ENCODE measurements at regions not wholly inside any gene's neighbourhood (a gene's known extent, or its start where the extent isn't known, plus 50 kb on each side); places are given as distances from the start of the nearest gene placed in this dataset.

DNA sequence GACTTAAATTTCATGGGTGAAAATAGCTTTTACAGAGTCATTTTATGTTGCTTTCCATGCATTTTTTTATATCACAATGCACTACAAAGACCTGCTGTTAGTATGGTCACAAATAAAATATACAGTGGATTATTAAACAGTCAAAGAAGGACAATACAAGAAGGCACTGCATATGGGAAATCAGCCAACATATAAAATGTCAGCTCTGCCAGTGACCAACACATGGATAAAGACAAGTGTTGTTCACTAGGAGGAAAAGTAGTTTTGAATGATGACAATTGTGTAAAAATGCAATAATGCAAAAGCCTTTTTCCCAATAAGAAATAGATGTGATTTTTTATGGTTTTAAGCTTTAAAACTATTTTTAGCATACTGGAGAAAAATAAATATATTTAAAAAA lies 425.3 kb upstream of the CBLB start:
- H3K4me3 ChIP-seq, result no peak overlapping the region
- DNase-seq (ENCODE audit: low spot score in 2 of 2), result no peak
- peaks cover 0 to 4% (median 0%) of the 10 kb centered on the region in 4 donors for H3K4me1 ChIP-seq
- no peak overlapping the region for H3K27ac ChIP-seq
- no peaks in the 10 kb centered on the region for H3K27me3 ChIP-seq
- H3K9me3 ChIP-seq, result no peaks in the 10 kb centered on the region
- H3K36me3 ChIP-seq, result no peaks in the 10 kb centered on the region
- TF ChIP-seq EP300 (IDR thresholded peaks at IDR 0.05), result no peak
- TF ChIP-seq POLR2A (IDR thresholded peaks at IDR 0.05), result no peak
- TF ChIP-seq, protein P1, sequence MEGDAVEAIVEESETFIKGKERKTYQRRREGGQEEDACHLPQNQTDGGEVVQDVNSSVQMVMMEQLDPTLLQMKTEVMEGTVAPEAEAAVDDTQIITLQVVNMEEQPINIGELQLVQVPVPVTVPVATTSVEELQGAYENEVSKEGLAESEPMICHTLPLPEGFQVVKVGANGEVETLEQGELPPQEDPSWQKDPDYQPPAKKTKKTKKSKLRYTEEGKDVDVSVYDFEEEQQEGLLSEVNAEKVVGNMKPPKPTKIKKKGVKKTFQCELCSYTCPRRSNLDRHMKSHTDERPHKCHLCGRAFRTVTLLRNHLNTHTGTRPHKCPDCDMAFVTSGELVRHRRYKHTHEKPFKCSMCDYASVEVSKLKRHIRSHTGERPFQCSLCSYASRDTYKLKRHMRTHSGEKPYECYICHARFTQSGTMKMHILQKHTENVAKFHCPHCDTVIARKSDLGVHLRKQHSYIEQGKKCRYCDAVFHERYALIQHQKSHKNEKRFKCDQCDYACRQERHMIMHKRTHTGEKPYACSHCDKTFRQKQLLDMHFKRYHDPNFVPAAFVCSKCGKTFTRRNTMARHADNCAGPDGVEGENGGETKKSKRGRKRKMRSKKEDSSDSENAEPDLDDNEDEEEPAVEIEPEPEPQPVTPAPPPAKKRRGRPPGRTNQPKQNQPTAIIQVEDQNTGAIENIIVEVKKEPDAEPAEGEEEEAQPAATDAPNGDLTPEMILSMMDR (IDR thresholded peaks at IDR 0.05), result no peak

- H3K4me1 ChIP-seq, result peaks cover 0 to 9% (median 0%) of the 10 kb centered on the region in 4 donors
- no peaks in the 10 kb centered on the region for H3K9me3 ChIP-seq
- TF ChIP-seq, protein P1 (IDR thresholded peaks at IDR 0.05), result no peak
- TF ChIP-seq EP300 (IDR thresholded peaks at IDR 0.05), result no peak
- no peak for TF ChIP-seq POLR2A (IDR thresholded peaks at IDR 0.05)
- H3K27ac ChIP-seq, result no peak overlapping the region
- H3K4me3 ChIP-seq, result no peak overlapping the region
- no peaks in the 10 kb centered on the region for H3K27me3 ChIP-seq
- no peak for DNase-seq (ENCODE audit: low spot score in 2 of 2)
- WGBS, 2 donors, result 95 to 96% methylated on average over 5 of the region's 5 CpGs
- no peaks in the 10 kb centered on the region for H3K36me3 ChIP-seq
Observed at GRCh38 chr3:106296062-106296461, 427.2 kb upstream of the CBLB start.

GRCh38 chr3:106299300-106300098 lies 430.7 kb upstream of the CBLB start:
- no peak for DNase-seq (ENCODE audit: low spot score in 2 of 2)
- no peak overlapping the region for H3K27ac ChIP-seq
- 58 to 62% methylated on average over 2 of the region's 2 CpGs for WGBS, 2 donors
- no peaks in the 10 kb centered on the region for H3K9me3 ChIP-seq
- TF ChIP-seq EP300 (IDR thresholded peaks at IDR 0.05) (no peak), POLR2A (IDR thresholded peaks at IDR 0.05) (no peak)
- TF ChIP-seq, protein P1 (IDR thresholded peaks at IDR 0.05), result no peak
- H3K4me1 ChIP-seq, result peaks cover 0 to 7% (median 0%) of the 10 kb centered on the region in 4 donors
- H3K4me3 ChIP-seq, result no peak overlapping the region
- no peaks in the 10 kb centered on the region for H3K36me3 ChIP-seq
- H3K27me3 ChIP-seq, result no peaks in the 10 kb centered on the region

DNA sequence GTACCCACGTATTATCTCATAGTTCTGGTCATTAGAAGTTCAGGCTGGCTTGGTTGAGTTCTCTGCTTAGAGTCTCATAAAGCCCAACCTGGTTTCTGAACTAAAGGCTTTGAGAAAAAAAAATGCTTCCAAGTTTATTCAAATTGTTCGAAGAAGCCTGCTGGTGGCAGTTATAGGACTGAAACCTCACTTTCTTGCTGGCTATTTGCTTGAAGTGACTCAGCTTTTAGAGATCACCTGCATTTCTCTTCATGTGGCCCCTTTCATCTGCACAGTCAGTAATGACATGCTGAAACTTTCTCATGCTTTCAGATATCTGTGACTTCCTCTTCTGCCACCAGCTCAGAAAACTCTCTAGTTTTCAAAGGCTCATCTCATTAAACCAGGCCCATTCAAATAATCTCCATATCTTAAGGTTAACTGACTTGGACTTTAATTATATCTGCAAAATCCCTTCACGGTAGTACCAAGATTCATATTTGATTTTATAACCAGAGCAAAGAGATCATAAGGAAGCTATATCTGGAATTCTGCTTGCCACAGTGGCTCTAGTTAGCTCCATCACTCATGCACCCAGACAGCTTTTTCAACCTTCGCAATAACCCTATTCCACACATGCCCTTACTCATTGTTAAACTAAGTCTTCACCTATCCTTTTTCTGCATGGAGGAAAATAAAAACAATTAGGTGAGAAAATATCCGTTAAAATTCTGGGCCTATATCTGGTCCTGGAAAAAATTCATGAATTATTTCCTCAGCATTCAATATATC lies 433.8 kb upstream of the CBLB start:
- no peaks in the 10 kb centered on the region for H3K36me3 ChIP-seq
- 75 to 84% methylated on average over 5 of the region's 5 CpGs for WGBS, 2 donors
- H3K4me1 ChIP-seq, result peaks cover 0 to 5% (median 0%) of the 10 kb centered on the region in 4 donors
- no peaks in the 10 kb centered on the region for H3K27me3 ChIP-seq
- no peaks in the 10 kb centered on the region for H3K9me3 ChIP-seq
- no peak overlapping the region for H3K4me3 ChIP-seq
- DNase-seq (ENCODE audit: low spot score in 2 of 2), result no peak
- H3K27ac ChIP-seq, result no peak overlapping the region
- TF ChIP-seq, protein P1 (IDR thresholded peaks at IDR 0.05), result no peak
- TF ChIP-seq POLR2A (IDR thresholded peaks at IDR 0.05), result no peak
- no peak for TF ChIP-seq EP300 (IDR thresholded peaks at IDR 0.05)

GRCh38 chr3:106303766-106304165 lies 435.0 kb upstream of the CBLB start:
- no peak for TF ChIP-seq EP300 (IDR thresholded peaks at IDR 0.05)
- no peak for TF ChIP-seq POLR2A (IDR thresholded peaks at IDR 0.05)
- TF ChIP-seq, protein P1 (IDR thresholded peaks at IDR 0.05), result no peak

More at GRCh38 chr3:106303766-106304165, 435.0 kb upstream of the CBLB start:
- Histone ChIP-seq H3K36me3 (no peaks in the 10 kb centered on the region), H3K4me3 (no peak overlapping the region), H3K27me3 (no peaks in the 10 kb centered on the region), H3K4me1 (peaks cover 0 to 5% (median 0%) of the 10 kb centered on the region in 4 donors), H3K9me3 (no peaks in the 10 kb centered on the region), H3K27ac (no peak overlapping the region)
- DNase-seq (ENCODE audit: low spot score in 2 of 2), result no peak
